SK-N-SH (cell line): ENCODE measurements at regions not wholly inside any gene's neighbourhood (a gene's known extent, or its start where the extent isn't known, plus 50 kb on each side); places are given as distances from the start of the nearest gene placed in this dataset.

Experiments
- CHD2 ChIP-seq: fragments of 150-350 bp; IDR thresholded peaks from 2 replicates; pipeline ENCODE4 v1.6.1; 2018; ENCODE audit warnings: low read length; ENCODE audit not compliant: partially characterized antibody
- EP300 ChIP-seq, 2 experiments: IDR thresholded peaks; 2 replicates each; pipeline versions ENCODE4 v1.4.0 to v1.6.1; 2012; ENCODE audit warnings: borderline replicate concordance in 1 of 2, low read depth in 1 of 2, low read length in 1 of 2
- GABPA ChIP-seq: IDR thresholded peaks from 2 replicates; pipeline ENCODE4 v1.4.0; 2012; ENCODE audit warnings: low read depth, mild to moderate bottlenecking
- NRF1 ChIP-seq: IDR thresholded peaks from 2 replicates; pipeline ENCODE4 v1.6.1; 2012; ENCODE audit warnings: low read depth, mild to moderate bottlenecking, low read length
- POLR2AphosphoS5 ChIP-seq: IDR thresholded peaks from 2 replicates; pipeline ENCODE4 v1.6.1; 2012; ENCODE audit warnings: low read depth, low read length
- USF2 ChIP-seq: fragments of 150-350 bp; IDR thresholded peaks from 2 replicates; pipeline ENCODE4 v1.6.1; 2017; ENCODE audit warnings: antibody characterized with exemption, low read length, low read depth, borderline replicate concordance
- YY1 ChIP-seq: IDR thresholded peaks from 2 replicates; pipeline ENCODE4 v1.4.0; 2012; ENCODE audit warnings: low read depth, mild to moderate bottlenecking
- ZBTB33 ChIP-seq: IDR thresholded peaks from 2 replicates; pipeline ENCODE4 v1.4.0; 2012; ENCODE audit warnings: low read depth, borderline replicate concordance
- TF ChIP-seq, protein P1 (sequence below): fragments of 200-600 bp; sonication (generic); IDR thresholded peaks from 2 replicates; pipeline ENCODE4 v1.6.1; 2017; ENCODE audit warnings: antibody characterized with exemption, mild to moderate bottlenecking, moderate library complexity

GRCh38 chr12:89769483-89769818 is 60.8 kb upstream of the ATP2B1 start:
- TF ChIP-seq CHD2 (no peak), USF2 (no peak), YY1 (no peak), POLR2AphosphoS5 (no peak), NRF1 (no peak), GABPA (no peak), ZBTB33 (no peak), EP300 (IDR thresholded peaks at IDR 0.05; ENCODE audit: borderline replicate concordance in 1 of 2, low read depth in 1 of 2, low read length in 1 of 2) (no peak)
- TF ChIP-seq, protein P1, sequence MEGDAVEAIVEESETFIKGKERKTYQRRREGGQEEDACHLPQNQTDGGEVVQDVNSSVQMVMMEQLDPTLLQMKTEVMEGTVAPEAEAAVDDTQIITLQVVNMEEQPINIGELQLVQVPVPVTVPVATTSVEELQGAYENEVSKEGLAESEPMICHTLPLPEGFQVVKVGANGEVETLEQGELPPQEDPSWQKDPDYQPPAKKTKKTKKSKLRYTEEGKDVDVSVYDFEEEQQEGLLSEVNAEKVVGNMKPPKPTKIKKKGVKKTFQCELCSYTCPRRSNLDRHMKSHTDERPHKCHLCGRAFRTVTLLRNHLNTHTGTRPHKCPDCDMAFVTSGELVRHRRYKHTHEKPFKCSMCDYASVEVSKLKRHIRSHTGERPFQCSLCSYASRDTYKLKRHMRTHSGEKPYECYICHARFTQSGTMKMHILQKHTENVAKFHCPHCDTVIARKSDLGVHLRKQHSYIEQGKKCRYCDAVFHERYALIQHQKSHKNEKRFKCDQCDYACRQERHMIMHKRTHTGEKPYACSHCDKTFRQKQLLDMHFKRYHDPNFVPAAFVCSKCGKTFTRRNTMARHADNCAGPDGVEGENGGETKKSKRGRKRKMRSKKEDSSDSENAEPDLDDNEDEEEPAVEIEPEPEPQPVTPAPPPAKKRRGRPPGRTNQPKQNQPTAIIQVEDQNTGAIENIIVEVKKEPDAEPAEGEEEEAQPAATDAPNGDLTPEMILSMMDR = no peak
